K562 (cell line): ENCODE measurements at regions not wholly inside any gene's neighbourhood (a gene's known extent, or its start where the extent isn't known, plus 50 kb on each side); places are given as distances from the start of the nearest gene placed in this dataset.

Experiments used
- CC2D1A ChIP-seq: fragments of 450-650 bp; IDR thresholded peaks from 2 replicates; pipeline ENCODE4 v1.6.1; 2017; ENCODE audit warnings: mild to moderate bottlenecking
- CHD7 ChIP-seq: fragments of 200-600 bp; sonication (generic); IDR thresholded peaks from one replicate; pipeline ENCODE4 v1.6.1; 2012; ENCODE audit warnings: mild to moderate bottlenecking, low read depth, low read length, inconsistent platforms
- CTCF ChIP-seq, 3 experiments: IDR thresholded peaks in 2 of 3; conservative IDR thresholded peaks in 1 of 3; 2 replicates each; pipeline ENCODE4 v1.5.1; 2011 to 2012; ENCODE audit warnings: low read length in 3 of 3, mild to moderate bottlenecking in 3 of 3, control low read depth in 2 of 3, improper control_type of control experiment in 1 of 3, inconsistent platforms in 1 of 3, low read depth in 1 of 3, mixed read lengths in 1 of 3, moderate library complexity in 1 of 3; ENCODE audit not compliant: insufficient read depth in 2 of 3
- FOXO4 ChIP-seq: fragments of 450-650 bp; formaldehyde crosslinking; IDR thresholded peaks from 2 replicates; pipeline ENCODE4 v1.4.0; 2020; ENCODE audit warnings: mild to moderate bottlenecking, moderate library complexity
- GABPB1 ChIP-seq: sonication (generic); formaldehyde crosslinking; IDR thresholded peaks from 2 replicates; pipeline ENCODE4 v1.8.0; 2022; ENCODE audit warnings: mild to moderate bottlenecking, missing genetic modification reagents
- GATA2 ChIP-seq: sonication (generic); formaldehyde crosslinking; IDR thresholded peaks from 2 replicates; pipeline ENCODE4 v1.4.0; 2020; ENCODE audit warnings: mild to moderate bottlenecking, missing genetic modification reagents
- PATZ1 ChIP-seq: fragments of 250-450 bp; sonication (Bioruptor Pico); IDR thresholded peaks from 2 replicates; pipeline ENCODE4 v1.5.0; 2020; ENCODE audit warnings: mild to moderate bottlenecking, borderline replicate concordance
- POLR2AphosphoS5 ChIP-seq: IDR thresholded peaks from 2 replicates; pipeline ENCODE4 v1.6.1; 2011; ENCODE audit warnings: mild to moderate bottlenecking, low read depth, low read length, moderate library complexity; ENCODE audit not compliant: control insufficient read depth, insufficient read depth
- POU5F1 ChIP-seq: fragments of 150-350 bp; IDR thresholded peaks from 2 replicates; pipeline ENCODE4 v1.6.1; 2014; ENCODE audit warnings: borderline replicate concordance, low read length, low read depth, mild to moderate bottlenecking; ENCODE audit not compliant: partially characterized antibody
- RB1 ChIP-seq: fragments of 450-650 bp; IDR thresholded peaks from 2 replicates; pipeline ENCODE4 v1.6.1; 2017; ENCODE audit warnings: low read depth, mild to moderate bottlenecking
- SP1 ChIP-seq: sonication (generic); formaldehyde crosslinking; IDR thresholded peaks from 2 replicates; pipeline ENCODE4 v1.8.1; 2022; ENCODE audit warnings: mild to moderate bottlenecking, missing genetic modification reagents
- SREBF1 ChIP-seq: fragments of 150-350 bp; IDR thresholded peaks from 2 replicates; pipeline ENCODE4 v1.6.1; 2014; ENCODE audit warnings: antibody characterized with exemption, low read depth, low read length, borderline replicate concordance
- U2AF2 ChIP-seq: fragments of 200-400 bp; formaldehyde crosslinking; optimal IDR thresholded peaks from 2 replicates; pipeline ENCODE3; 2017; ENCODE audit warnings: low read depth, mild to moderate bottlenecking, low read length
- ZBTB17 ChIP-seq: fragments of 450-650 bp; formaldehyde crosslinking; IDR thresholded peaks from 2 replicates; pipeline ENCODE4 v1.4.0; 2020; ENCODE audit warnings: mild to moderate bottlenecking

- TF ChIP-seq CC2D1A (no peak), GABPB1 (CRISPR knock-in tag) (no peak), POU5F1 (no peak), POLR2AphosphoS5 (no peak), CHD7 (no peak), CTCF (IDR thresholded peaks at IDR 0.05 in 2 of 3, conservative IDR thresholded peaks at IDR 0.05 in 1 of 3; ENCODE audit: insufficient read depth in 2 of 3, low read depth in 1 of 3, low read length in 3 of 3) (no peak), PATZ1 (CRISPR knock-in tag) (no peak), U2AF2 (no peak), SP1 (CRISPR knock-in tag) (no peak), SREBF1 (no peak), RB1 (no peak), GATA2 (no peak), ZBTB17 (CRISPR knock-in tag) (no peak), FOXO4 (CRISPR knock-in tag) (no peak)
Observed at GRCh38 chrX:77070202-77070918, 376.8 kb upstream of the FGF16 start.
